ENCODE measurements at regions not wholly inside any gene's neighbourhood (a gene's known extent, or its start where the extent isn't known, plus 50 kb on each side); places are given as distances from the start of the nearest gene placed in this dataset.

DNA sequence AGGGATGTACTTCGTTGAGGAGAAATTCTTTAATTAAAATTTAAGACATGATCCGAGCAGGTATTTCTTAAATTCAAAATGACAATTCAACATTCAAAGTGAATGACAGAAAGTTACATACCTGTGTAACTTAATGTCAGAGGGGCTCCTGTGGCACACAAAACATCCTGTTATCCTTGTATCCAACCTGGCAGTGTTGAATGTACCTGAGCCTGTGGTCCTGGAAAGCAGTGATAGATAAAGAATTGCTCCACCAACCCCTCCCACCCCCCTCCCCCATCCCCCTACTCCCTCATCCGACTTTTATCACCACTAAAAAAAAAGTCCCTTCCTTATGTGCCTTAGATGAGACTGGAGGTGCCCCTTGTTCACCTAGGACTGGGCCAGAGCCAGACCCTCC lies 119.4 kb upstream of the ADCY1 start:
- no peak overlapping the region for H3K4me3 Mint-ChIP-seq (ENCODE audit: unreplicated experiment)
- H3K27ac Mint-ChIP-seq (ENCODE audit: unreplicated experiment) = no peak overlapping the region
- no peak for DNase-seq (ENCODE audit: low spot score)
- H3K9me3 Mint-ChIP-seq (ENCODE audit: low read depth) = no peaks in the 10 kb centered on the region
- peaks cover 7% of the 10 kb centered on the region for H3K27me3 Mint-ChIP-seq (ENCODE audit: low read depth)
- TF ChIP-seq, protein P1, sequence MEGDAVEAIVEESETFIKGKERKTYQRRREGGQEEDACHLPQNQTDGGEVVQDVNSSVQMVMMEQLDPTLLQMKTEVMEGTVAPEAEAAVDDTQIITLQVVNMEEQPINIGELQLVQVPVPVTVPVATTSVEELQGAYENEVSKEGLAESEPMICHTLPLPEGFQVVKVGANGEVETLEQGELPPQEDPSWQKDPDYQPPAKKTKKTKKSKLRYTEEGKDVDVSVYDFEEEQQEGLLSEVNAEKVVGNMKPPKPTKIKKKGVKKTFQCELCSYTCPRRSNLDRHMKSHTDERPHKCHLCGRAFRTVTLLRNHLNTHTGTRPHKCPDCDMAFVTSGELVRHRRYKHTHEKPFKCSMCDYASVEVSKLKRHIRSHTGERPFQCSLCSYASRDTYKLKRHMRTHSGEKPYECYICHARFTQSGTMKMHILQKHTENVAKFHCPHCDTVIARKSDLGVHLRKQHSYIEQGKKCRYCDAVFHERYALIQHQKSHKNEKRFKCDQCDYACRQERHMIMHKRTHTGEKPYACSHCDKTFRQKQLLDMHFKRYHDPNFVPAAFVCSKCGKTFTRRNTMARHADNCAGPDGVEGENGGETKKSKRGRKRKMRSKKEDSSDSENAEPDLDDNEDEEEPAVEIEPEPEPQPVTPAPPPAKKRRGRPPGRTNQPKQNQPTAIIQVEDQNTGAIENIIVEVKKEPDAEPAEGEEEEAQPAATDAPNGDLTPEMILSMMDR (IDR thresholded peaks at IDR 0.05) = no peak
- H3K4me1 Mint-ChIP-seq (ENCODE audit: low read depth) = no peaks in the 10 kb centered on the region
- no peaks in the 10 kb centered on the region for H3K36me3 Mint-ChIP-seq (ENCODE audit: low read depth)

DNA sequence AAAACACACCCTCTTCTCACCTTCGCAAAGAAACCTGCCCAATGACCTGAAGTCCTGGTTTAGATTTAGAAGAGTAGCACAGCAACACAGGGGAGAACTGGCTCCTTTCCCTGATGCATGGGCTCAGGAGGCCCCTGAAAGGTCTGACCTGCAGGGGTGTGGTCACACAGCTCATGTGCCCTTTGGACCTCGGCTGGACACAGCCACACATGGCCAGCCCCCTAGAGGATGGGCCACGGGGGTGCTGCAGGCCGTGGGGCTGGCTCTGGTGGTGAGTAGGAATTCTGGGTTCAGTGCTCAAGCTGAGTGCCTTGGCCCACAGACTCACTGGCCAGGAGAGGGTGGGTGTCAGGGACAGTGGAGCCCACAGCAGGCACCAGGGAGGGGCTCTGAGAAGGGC lies 118.5 kb upstream of the ADCY1 start:
- DNase-seq (ENCODE audit: low spot score) = no peak
- Mint-ChIP-seq H3K4me1 (ENCODE audit: low read depth) (no peaks in the 10 kb centered on the region), H3K27ac (ENCODE audit: unreplicated experiment) (no peak overlapping the region), H3K4me3 (ENCODE audit: unreplicated experiment) (no peak overlapping the region), H3K9me3 (ENCODE audit: low read depth) (no peaks in the 10 kb centered on the region), H3K27me3 (ENCODE audit: low read depth) (peaks cover 6% of the 10 kb centered on the region), H3K36me3 (ENCODE audit: low read depth) (no peaks in the 10 kb centered on the region)
- TF ChIP-seq, protein P1 (IDR thresholded peaks at IDR 0.05) = no peak

DNA sequence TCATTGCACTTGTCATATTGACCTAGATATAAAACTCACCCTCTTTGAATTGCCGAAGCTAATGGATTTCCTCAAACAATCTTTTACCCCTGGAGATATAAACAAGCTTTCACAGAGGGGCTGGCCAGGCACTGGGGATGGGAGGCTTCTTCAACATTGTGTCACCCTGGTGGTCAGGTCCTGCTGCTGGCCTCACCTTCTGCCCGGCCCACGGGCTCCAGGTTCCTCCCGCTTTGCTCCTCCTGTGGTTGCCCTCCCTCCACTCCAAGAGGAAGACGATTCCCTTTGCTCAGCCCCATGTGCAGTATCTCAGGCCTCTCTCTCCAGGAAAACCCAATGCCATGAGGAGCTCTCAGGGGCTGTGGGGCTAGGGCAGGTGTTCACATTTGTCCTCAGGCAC lies 118.1 kb upstream of the ADCY1 start:
- DNase-seq (ENCODE audit: low spot score) = peak; percentile 69
- Mint-ChIP-seq H3K4me3 (ENCODE audit: unreplicated experiment) (no peak overlapping the region), H3K9me3 (ENCODE audit: low read depth) (no peaks in the 10 kb centered on the region), H3K36me3 (ENCODE audit: low read depth) (no peaks in the 10 kb centered on the region), H3K27me3 (ENCODE audit: low read depth) (peaks cover 6% of the 10 kb centered on the region), H3K27ac (ENCODE audit: unreplicated experiment) (no peak overlapping the region), H3K4me1 (ENCODE audit: low read depth) (no peaks in the 10 kb centered on the region)
- TF ChIP-seq, protein P1 (IDR thresholded peaks at IDR 0.05) = no peak

DNA sequence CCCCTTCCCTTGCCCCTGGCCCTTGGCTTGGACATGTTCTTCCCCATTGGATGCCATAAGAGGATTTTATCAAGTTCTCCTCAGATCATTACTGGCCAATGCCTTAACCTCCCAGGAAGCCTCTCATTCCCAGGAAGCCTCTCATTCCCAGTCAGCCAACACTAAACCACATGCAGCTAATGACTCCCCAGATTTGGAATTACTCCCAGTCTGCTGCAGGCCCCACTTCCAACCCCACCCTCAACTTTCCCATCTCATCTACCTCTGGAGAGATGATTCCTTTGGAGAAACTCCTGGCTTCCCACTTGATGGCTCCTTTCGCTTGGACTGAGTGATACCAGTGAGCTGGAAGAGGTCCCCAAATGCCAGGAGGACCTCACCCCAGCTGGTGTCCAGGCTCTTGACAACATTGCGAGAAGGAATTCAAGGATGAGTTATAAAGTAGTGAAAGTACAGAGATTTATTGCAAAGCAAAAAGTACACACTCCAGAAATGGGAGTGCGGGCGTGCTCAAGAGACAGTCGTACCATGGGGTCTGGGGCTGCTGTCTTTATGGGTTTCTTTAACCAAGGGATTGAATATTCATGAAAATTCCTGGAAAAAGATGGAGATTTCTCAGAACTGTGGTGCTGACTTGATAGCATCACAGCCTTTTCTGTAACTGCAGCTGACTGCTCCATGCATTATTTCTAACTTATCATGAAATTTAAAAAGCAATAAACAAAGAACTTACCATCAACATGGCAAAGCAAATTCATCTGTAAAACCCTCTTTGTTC lies 117.2 kb upstream of the ADCY1 start:
- no peak overlapping the region for H3K27ac Mint-ChIP-seq (ENCODE audit: unreplicated experiment)
- no peak for DNase-seq (ENCODE audit: low spot score)

DNA sequence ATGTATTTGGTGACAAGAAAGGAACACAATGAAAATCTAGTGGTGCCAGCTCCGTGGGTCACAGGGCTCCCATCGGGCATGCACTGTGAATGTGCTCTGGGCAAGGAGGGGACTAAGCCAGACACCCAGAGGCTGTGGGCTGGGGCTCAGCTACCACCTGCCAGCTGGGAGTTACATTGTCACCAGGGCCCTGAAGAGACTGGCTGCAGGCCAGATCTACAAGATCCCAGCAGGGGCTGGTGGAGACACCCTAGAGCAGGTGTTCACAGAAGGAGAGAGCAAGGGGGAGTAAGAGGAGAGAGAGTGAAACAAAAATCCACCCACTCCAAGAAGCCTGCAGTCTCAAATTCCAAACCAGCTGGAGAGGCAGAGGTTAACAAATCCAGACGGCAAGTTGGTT lies 116.6 kb upstream of the ADCY1 start:
- Mint-ChIP-seq H3K36me3 (ENCODE audit: low read depth) (no peaks in the 10 kb centered on the region), H3K27me3 (ENCODE audit: low read depth) (peaks cover 2% of the 10 kb centered on the region), H3K9me3 (ENCODE audit: low read depth) (peaks cover 5% of the 10 kb centered on the region), H3K27ac (ENCODE audit: unreplicated experiment) (no peak overlapping the region), H3K4me1 (ENCODE audit: low read depth) (no peaks in the 10 kb centered on the region), H3K4me3 (ENCODE audit: unreplicated experiment) (no peak overlapping the region)
- DNase-seq (ENCODE audit: low spot score) = no peak
- TF ChIP-seq, protein P1 (IDR thresholded peaks at IDR 0.05) = no peak

More for the DNA sequence above, 117.2 kb upstream of the ADCY1 start:
- TF ChIP-seq, protein P1 (IDR thresholded peaks at IDR 0.05) = no peak
- Mint-ChIP-seq H3K27me3 (ENCODE audit: low read depth) (peaks cover 4% of the 10 kb centered on the region), H3K36me3 (ENCODE audit: low read depth) (no peaks in the 10 kb centered on the region), H3K4me3 (ENCODE audit: unreplicated experiment) (no peak overlapping the region), H3K9me3 (ENCODE audit: low read depth) (no peaks in the 10 kb centered on the region), H3K4me1 (ENCODE audit: low read depth) (no peaks in the 10 kb centered on the region)

All from chondrocyte (in vitro differentiated cells).